ENCODE measurements at regions not wholly inside any gene's neighbourhood (a gene's known extent, or its start where the extent isn't known, plus 50 kb on each side); places are given as distances from the start of the nearest gene placed in this dataset.

DNA sequence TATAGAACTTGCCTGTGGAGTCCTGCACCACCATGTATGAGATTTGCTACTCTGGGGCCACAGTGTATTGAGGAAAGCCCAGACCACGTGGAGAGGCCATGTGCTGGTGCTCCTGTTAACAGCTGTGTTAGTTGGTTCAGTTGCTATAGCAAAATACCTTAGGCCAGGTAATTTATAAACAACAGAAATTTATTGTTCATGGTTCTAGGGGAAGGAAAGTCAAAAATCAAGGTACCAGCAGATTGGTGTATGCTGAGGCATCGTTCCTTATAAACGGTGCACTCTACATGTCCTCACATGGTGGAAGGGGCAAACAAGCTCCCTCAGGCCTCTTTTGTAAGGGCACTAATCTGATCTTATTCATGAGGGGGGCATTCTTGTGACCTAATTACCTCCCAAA, 135.9 kb upstream of the FOXN2 start:
- Mint-ChIP-seq H3K4me3 (no peak overlapping the region), H3K9me3 (peaks cover 0 to 4% (median 0%) of the 10 kb centered on the region in 7 donors), H3K27ac (no peak overlapping the region), H3K4me1 (peaks cover 0 to 6% (median 2%) of the 10 kb centered on the region in 4 donors), H3K27me3 (peaks cover 10% of the 10 kb centered on the region), H3K36me3 (no peaks in the 10 kb centered on the region)
- Histone ChIP-seq H3K27ac (ENCODE audit: insufficient read depth, low read length, poor library complexity, severe bottlenecking) (no peak overlapping the region), H3K36me3 (ENCODE audit: control insufficient read depth, insufficient read depth, low read length) (no peaks in the 10 kb centered on the region), H3K27me3 (ENCODE audit: control insufficient read depth, insufficient read depth, low read length) (no peaks in the 10 kb centered on the region), H3K4me1 (ENCODE audit: control insufficient read depth, insufficient read depth, low read length, poor library complexity, severe bottlenecking) (no peaks in the 10 kb centered on the region), H3K4me3 (ENCODE audit: low read depth, low read length) (no peak overlapping the region), H3K9me3 (ENCODE audit: control insufficient read depth in 2 of 2, low read length in 2 of 2) (no peaks in the 10 kb centered on the region)
- DNase-seq (no peak), ATAC-seq (ENCODE audit: low read depth in 2 of 2) (no peak)

DNA sequence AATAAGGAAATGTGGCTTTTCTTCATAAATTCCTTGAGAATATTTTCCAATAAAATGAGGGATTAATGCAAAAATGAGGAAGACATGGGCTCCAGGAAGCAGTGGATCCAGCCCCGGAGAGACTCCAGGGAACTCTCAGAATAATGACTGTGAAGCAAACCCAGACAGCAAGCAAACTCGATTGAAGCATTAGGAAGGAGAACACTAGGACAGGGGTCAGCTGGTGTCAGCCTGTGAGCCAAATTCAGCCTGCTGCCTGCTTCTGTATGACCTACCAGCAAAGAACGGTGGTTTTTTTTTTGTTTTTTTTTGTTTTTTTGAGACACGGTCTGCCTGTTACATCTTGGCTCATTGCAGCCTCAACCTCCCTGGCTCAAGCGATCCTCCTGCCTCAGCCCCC, 133.9 kb upstream of the FOXN2 start:
- DNase-seq: no peak
- Mint-ChIP-seq H3K27ac (no peak overlapping the region), H3K36me3 (no peaks in the 10 kb centered on the region), H3K4me3 (no peak overlapping the region), H3K27me3 (peaks cover 5% of the 10 kb centered on the region), H3K9me3 (peaks cover 0 to 2% (median 0%) of the 10 kb centered on the region in 7 donors), H3K4me1 (peaks cover 0 to 5% (median 0%) of the 10 kb centered on the region in 4 donors)
- Histone ChIP-seq H3K27me3 (ENCODE audit: control insufficient read depth, insufficient read depth, low read length) (no peaks in the 10 kb centered on the region), H3K4me3 (ENCODE audit: low read depth, low read length) (no peak overlapping the region), H3K9me3 (ENCODE audit: control insufficient read depth in 2 of 2, low read length in 2 of 2) (no peaks in the 10 kb centered on the region), H3K27ac (ENCODE audit: insufficient read depth, low read length, poor library complexity, severe bottlenecking) (no peak overlapping the region), H3K4me1 (ENCODE audit: control insufficient read depth, insufficient read depth, low read length, poor library complexity, severe bottlenecking) (no peaks in the 10 kb centered on the region), H3K36me3 (ENCODE audit: control insufficient read depth, insufficient read depth, low read length) (no peaks in the 10 kb centered on the region)
- no peak for ATAC-seq (ENCODE audit: low read depth in 2 of 2)

DNA sequence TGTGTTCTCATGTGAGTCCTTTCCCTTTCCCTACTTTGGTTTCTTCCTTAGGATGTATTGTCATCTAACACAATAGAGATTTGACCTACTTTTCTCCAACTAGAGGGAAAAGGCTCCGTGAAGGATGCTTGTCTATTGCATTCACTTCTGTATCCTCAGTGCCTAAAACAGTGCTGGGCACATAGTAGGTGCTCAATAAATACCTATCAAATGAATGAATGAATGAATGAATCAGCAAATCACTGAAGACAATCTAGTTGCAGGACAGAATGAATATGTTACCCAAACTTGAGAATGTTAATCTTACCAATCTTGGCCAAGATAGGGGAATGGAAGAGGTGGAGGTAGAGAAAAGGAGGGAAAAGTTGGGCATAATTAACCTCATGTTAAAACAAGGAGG, 131.2 kb upstream of the FOXN2 start:
- peaks cover 4% of the 10 kb centered on the region for H3K27me3 Mint-ChIP-seq
- no peak overlapping the region for H3K4me3 ChIP-seq (ENCODE audit: low read depth, low read length)
- H3K27ac Mint-ChIP-seq: peak overlapping the region in 2 of 3 donors; percentile 11 to 57
- DNase-seq (no peak), ATAC-seq (ENCODE audit: low read depth in 2 of 2) (no peak)
- H3K4me3 Mint-ChIP-seq: no peak overlapping the region
- H3K9me3 Mint-ChIP-seq: no peaks in the 10 kb centered on the region
- H3K36me3 ChIP-seq (ENCODE audit: control insufficient read depth, insufficient read depth, low read length): no peaks in the 10 kb centered on the region
- H3K36me3 Mint-ChIP-seq: no peaks in the 10 kb centered on the region
- no peak overlapping the region for H3K27ac ChIP-seq (ENCODE audit: insufficient read depth, low read length, poor library complexity, severe bottlenecking)
- no peaks in the 10 kb centered on the region for H3K27me3 ChIP-seq (ENCODE audit: control insufficient read depth, insufficient read depth, low read length)
- H3K4me1 Mint-ChIP-seq: peaks cover 0 to 5% (median 0%) of the 10 kb centered on the region in 4 donors
- no peaks in the 10 kb centered on the region for H3K4me1 ChIP-seq (ENCODE audit: control insufficient read depth, insufficient read depth, low read length, poor library complexity, severe bottlenecking)
- no peaks in the 10 kb centered on the region for H3K9me3 ChIP-seq (ENCODE audit: control insufficient read depth in 2 of 2, low read length in 2 of 2)

DNA sequence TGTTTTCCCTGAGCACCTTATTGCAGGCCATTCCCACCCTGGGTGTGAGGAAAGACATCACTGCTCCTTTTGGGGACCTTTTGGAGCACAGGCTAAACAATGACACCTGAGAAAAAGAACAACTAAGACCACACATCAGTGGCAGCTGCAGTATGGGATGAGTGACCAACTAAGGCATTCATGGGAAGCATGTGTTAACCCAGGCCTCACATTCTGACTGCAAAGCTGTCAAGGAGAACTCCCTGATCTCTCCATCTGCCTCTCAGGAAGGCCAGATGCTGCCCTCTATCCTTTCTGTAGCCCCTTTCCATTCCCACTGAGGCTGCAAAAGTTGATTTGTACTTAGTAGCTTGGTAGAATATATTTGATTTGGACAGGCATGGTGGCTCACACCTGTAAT, 130.5 kb upstream of the FOXN2 start:
- H3K27ac Mint-ChIP-seq: no peak overlapping the region
- H3K4me3 ChIP-seq (ENCODE audit: low read depth, low read length): no peak overlapping the region
- H3K4me1 Mint-ChIP-seq: peaks cover 0 to 5% (median 0%) of the 10 kb centered on the region in 4 donors
- no peak for ATAC-seq (ENCODE audit: low read depth in 2 of 2)
- peaks cover 4% of the 10 kb centered on the region for H3K27me3 Mint-ChIP-seq
- DNase-seq: no peak
- H3K9me3 ChIP-seq (ENCODE audit: control insufficient read depth in 2 of 2, low read length in 2 of 2): no peaks in the 10 kb centered on the region
- H3K4me3 Mint-ChIP-seq: no peak overlapping the region
- H3K27ac ChIP-seq (ENCODE audit: insufficient read depth, low read length, poor library complexity, severe bottlenecking): no peak overlapping the region
- H3K27me3 ChIP-seq (ENCODE audit: control insufficient read depth, insufficient read depth, low read length): no peaks in the 10 kb centered on the region
- H3K9me3 Mint-ChIP-seq: no peaks in the 10 kb centered on the region
- H3K4me1 ChIP-seq (ENCODE audit: control insufficient read depth, insufficient read depth, low read length, poor library complexity, severe bottlenecking): no peaks in the 10 kb centered on the region
- no peaks in the 10 kb centered on the region for H3K36me3 Mint-ChIP-seq
- H3K36me3 ChIP-seq (ENCODE audit: control insufficient read depth, insufficient read depth, low read length): no peaks in the 10 kb centered on the region

DNA sequence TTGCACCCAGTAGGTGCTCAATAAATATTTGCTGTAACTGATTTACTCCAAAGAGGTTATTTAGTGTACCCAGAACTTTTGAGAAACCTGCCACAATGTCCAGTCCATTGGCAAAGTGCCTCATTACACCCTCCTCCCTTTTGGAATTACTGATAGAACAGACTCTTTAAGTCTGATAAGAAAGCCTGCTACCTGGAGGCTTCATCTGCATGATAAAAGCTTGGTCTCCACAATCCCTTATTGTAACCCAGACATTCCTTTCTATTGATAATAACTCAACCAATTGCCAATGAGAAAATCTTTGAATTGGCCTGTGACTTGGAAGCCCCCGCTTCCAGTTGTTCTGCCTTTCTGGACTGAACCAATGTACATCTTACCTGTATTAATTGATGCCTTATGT, 127.0 kb upstream of the FOXN2 start:
- ATAC-seq (ENCODE audit: low read depth in 2 of 2) (no peak), DNase-seq (no peak)
- Histone ChIP-seq H3K4me1 (ENCODE audit: control insufficient read depth, insufficient read depth, low read length, poor library complexity, severe bottlenecking) (no peaks in the 10 kb centered on the region), H3K4me3 (ENCODE audit: low read depth, low read length) (no peak overlapping the region), H3K27me3 (ENCODE audit: control insufficient read depth, insufficient read depth, low read length) (no peaks in the 10 kb centered on the region), H3K9me3 (ENCODE audit: control insufficient read depth in 2 of 2, low read length in 2 of 2) (no peaks in the 10 kb centered on the region), H3K36me3 (ENCODE audit: control insufficient read depth, insufficient read depth, low read length) (no peaks in the 10 kb centered on the region), H3K27ac (ENCODE audit: insufficient read depth, low read length, poor library complexity, severe bottlenecking) (no peak overlapping the region)
- H3K36me3 Mint-ChIP-seq: no peaks in the 10 kb centered on the region
- H3K4me3 Mint-ChIP-seq: no peak overlapping the region
- no peaks in the 10 kb centered on the region for H3K9me3 Mint-ChIP-seq
- peak overlapping the region in 1 of 3 donors; percentile 53 for H3K27ac Mint-ChIP-seq
- peaks cover 4% of the 10 kb centered on the region for H3K27me3 Mint-ChIP-seq
- H3K4me1 Mint-ChIP-seq: peaks cover 0 to 5% (median 0%) of the 10 kb centered on the region in 4 donors

DNA sequence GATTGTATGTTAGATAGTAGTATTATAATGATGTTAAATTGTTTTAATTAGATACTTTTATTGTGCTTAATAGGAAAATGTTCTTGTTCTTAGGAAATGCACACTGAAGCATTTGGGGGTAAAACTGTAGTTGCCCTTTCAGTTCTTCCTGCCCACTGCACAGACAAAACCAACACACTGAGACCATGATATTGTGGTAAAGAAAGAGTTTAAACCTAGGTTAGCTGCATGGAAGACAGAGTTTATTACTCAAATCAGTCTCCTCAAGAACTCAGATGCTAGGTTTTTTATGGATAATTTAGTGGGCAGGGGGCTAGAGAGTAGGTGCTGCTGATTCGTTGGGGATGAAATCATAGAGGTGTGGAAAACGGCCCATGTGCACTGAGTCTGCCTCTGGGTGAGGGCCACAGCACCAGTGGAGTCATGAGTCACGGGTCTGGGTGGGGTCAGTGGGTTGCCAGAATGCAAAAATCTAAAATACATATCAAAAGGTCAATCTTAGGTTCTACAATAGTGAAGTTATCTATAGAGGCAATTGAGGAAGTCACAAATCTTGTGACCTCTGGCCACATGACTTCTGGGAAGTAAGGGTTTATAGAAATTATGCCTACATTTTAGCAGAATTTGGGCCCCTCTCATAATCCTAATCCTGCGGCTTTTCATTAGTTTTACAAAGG, 124.8 kb upstream of the FOXN2 start:
- no peaks in the 10 kb centered on the region for H3K36me3 Mint-ChIP-seq
- H3K27ac Mint-ChIP-seq: peak overlapping the region in 1 of 3 donors; percentile 83
- no peaks in the 10 kb centered on the region for H3K9me3 ChIP-seq (ENCODE audit: control insufficient read depth in 2 of 2, low read length in 2 of 2)
- no peaks in the 10 kb centered on the region for H3K36me3 ChIP-seq (ENCODE audit: control insufficient read depth, insufficient read depth, low read length)
- H3K4me1 ChIP-seq (ENCODE audit: control insufficient read depth, insufficient read depth, low read length, poor library complexity, severe bottlenecking): no peaks in the 10 kb centered on the region
- H3K4me3 Mint-ChIP-seq: no peak overlapping the region
- DNase-seq: no peak
- no peaks in the 10 kb centered on the region for H3K9me3 Mint-ChIP-seq
- ATAC-seq (ENCODE audit: low read depth in 2 of 2): no peak
- H3K27ac ChIP-seq (ENCODE audit: insufficient read depth, low read length, poor library complexity, severe bottlenecking): no peak overlapping the region
- H3K4me1 Mint-ChIP-seq: peaks cover 0 to 3% (median 0%) of the 10 kb centered on the region in 4 donors
- H3K27me3 ChIP-seq (ENCODE audit: control insufficient read depth, insufficient read depth, low read length): no peaks in the 10 kb centered on the region
- peaks cover 4% of the 10 kb centered on the region for H3K27me3 Mint-ChIP-seq
- H3K4me3 ChIP-seq (ENCODE audit: low read depth, low read length): no peak overlapping the region

DNA sequence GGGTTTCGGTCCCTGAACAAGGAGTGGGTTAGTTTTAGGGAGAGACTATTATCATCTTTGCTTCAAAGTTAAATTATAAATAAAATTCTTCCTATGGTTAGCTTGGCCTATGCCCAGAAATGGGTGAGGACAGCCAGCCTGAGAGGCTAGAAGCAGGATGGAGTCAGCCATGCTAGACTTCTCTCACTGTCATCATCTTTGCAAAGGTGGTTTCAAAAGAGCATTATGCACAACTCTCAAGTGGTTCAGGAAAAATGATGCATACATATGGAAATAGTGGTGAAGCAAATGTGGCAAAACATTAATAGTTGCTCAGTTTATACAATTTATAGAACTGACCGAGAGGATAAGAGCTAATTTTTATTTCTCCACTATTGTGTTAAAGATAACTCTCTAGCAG, 124.3 kb upstream of the FOXN2 start:
- no peaks in the 10 kb centered on the region for H3K36me3 ChIP-seq (ENCODE audit: control insufficient read depth, insufficient read depth, low read length)
- DNase-seq (no peak), ATAC-seq (ENCODE audit: low read depth in 2 of 2) (no peak)
- Mint-ChIP-seq H3K4me3 (no peak overlapping the region), H3K36me3 (no peaks in the 10 kb centered on the region), H3K9me3 (peaks cover 0 to 1% (median 0%) of the 10 kb centered on the region in 7 donors), H3K27me3 (peaks cover 4% of the 10 kb centered on the region), H3K4me1 (peaks cover 0 to under 1% (median 0%) of the 10 kb centered on the region in 4 donors), H3K27ac (no peak overlapping the region)
- H3K4me1 ChIP-seq (ENCODE audit: control insufficient read depth, insufficient read depth, low read length, poor library complexity, severe bottlenecking): no peaks in the 10 kb centered on the region
- H3K27me3 ChIP-seq (ENCODE audit: control insufficient read depth, insufficient read depth, low read length): no peaks in the 10 kb centered on the region
- H3K9me3 ChIP-seq (ENCODE audit: control insufficient read depth in 2 of 2, low read length in 2 of 2): no peaks in the 10 kb centered on the region
- H3K4me3 ChIP-seq (ENCODE audit: low read depth, low read length): no peak overlapping the region
- H3K27ac ChIP-seq (ENCODE audit: insufficient read depth, low read length, poor library complexity, severe bottlenecking): no peak overlapping the region

DNA sequence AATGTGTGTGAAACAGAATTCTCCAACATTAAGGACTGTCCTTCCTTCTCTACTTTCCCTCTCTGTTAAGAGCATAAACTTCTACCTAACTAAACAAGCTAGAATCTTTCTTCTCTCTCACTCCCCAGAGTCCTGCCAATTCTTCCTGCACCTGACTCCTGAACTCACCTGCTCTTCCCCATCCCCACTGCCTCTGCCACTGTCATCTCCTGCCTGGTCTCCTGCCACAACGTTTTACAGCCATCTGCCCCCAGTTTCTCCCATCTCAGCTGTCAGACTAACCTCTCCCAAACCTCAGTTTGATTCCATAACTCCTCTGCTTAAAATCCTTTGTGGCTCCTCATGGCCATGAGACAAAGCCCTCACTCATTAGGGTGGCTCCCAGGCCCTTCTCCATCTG, 119.8 kb upstream of the FOXN2 start:
- H3K9me3 ChIP-seq (ENCODE audit: control insufficient read depth in 2 of 2, low read length in 2 of 2): no peaks in the 10 kb centered on the region
- no peak overlapping the region for H3K27ac ChIP-seq (ENCODE audit: insufficient read depth, low read length, poor library complexity, severe bottlenecking)
- Mint-ChIP-seq H3K27ac (peak overlapping the region in 1 of 3 donors; percentile 18), H3K9me3 (peaks cover 0 to 1% (median 0%) of the 10 kb centered on the region in 7 donors), H3K4me1 (no peaks in the 10 kb centered on the region), H3K27me3 (peaks cover 4% of the 10 kb centered on the region), H3K36me3 (no peaks in the 10 kb centered on the region), H3K4me3 (no peak overlapping the region)
- no peak overlapping the region for H3K4me3 ChIP-seq (ENCODE audit: low read depth, low read length)
- no peaks in the 10 kb centered on the region for H3K36me3 ChIP-seq (ENCODE audit: control insufficient read depth, insufficient read depth, low read length)
- ATAC-seq (ENCODE audit: low read depth in 2 of 2) (no peak), DNase-seq (no peak)
- H3K27me3 ChIP-seq (ENCODE audit: control insufficient read depth, insufficient read depth, low read length): no peaks in the 10 kb centered on the region
- no peaks in the 10 kb centered on the region for H3K4me1 ChIP-seq (ENCODE audit: control insufficient read depth, insufficient read depth, low read length, poor library complexity, severe bottlenecking)
